ENCODE measurements at regions not wholly inside any gene's neighbourhood (a gene's known extent, or its start where the extent isn't known, plus 50 kb on each side); places are given as distances from the start of the nearest gene placed in this dataset.

- no peak for TF ChIP-seq CTCF (IDR thresholded peaks at IDR 0.05)
- no peak for TF ChIP-seq POLR2AphosphoS5 (IDR thresholded peaks at IDR 0.05; ENCODE audit: low read depth, low read length)
- no peak for TF ChIP-seq REST (IDR thresholded peaks at IDR 0.05; ENCODE audit: insufficient read depth in 1 of 2, low read depth in 2 of 2, low read length in 1 of 2)
- no peak for TF ChIP-seq SIN3A (IDR thresholded peaks at IDR 0.05; ENCODE audit: borderline replicate concordance, insufficient read depth, low read depth, low read length)
- TF ChIP-seq TCF7L2 (IDR thresholded peaks at IDR 0.05; ENCODE audit: low read depth, low read length): no peak
Measured at GRCh38 chr1:88541596-88541995, 142.5 kb upstream of the PKN2 start.

All from Panc1 (cell line).